ENCODE measurements at regions not wholly inside any gene's neighbourhood (a gene's known extent, or its start where the extent isn't known, plus 50 kb on each side); places are given as distances from the start of the nearest gene placed in this dataset.

- no peak for TF ChIP-seq CBX5 (IDR thresholded peaks at IDR 0.05; ENCODE audit: low read depth)
- TF ChIP-seq EZH2 (IDR thresholded peaks at IDR 0.05; ENCODE audit: borderline replicate concordance, control insufficient read depth, low read depth, low read length), result no peak
- TF ChIP-seq, protein P1, sequence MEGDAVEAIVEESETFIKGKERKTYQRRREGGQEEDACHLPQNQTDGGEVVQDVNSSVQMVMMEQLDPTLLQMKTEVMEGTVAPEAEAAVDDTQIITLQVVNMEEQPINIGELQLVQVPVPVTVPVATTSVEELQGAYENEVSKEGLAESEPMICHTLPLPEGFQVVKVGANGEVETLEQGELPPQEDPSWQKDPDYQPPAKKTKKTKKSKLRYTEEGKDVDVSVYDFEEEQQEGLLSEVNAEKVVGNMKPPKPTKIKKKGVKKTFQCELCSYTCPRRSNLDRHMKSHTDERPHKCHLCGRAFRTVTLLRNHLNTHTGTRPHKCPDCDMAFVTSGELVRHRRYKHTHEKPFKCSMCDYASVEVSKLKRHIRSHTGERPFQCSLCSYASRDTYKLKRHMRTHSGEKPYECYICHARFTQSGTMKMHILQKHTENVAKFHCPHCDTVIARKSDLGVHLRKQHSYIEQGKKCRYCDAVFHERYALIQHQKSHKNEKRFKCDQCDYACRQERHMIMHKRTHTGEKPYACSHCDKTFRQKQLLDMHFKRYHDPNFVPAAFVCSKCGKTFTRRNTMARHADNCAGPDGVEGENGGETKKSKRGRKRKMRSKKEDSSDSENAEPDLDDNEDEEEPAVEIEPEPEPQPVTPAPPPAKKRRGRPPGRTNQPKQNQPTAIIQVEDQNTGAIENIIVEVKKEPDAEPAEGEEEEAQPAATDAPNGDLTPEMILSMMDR (IDR thresholded peaks at IDR 0.05 in 2 of 3, conservative IDR thresholded peaks at IDR 0.05 in 1 of 3; ENCODE audit: control insufficient read depth in 2 of 3, extremely low read depth in 1 of 3, insufficient read depth in 1 of 3, low read depth in 3 of 3, low read length in 3 of 3), result no peak
- no peak for TF ChIP-seq NRF1 (conservative IDR thresholded peaks at IDR 0.05; ENCODE audit: low read depth, low read length)
- no peak for TF ChIP-seq NFYB (IDR thresholded peaks at IDR 0.05; ENCODE audit: insufficient read depth, low read depth, low read length)
- no peak for TF ChIP-seq LARP7 (IDR thresholded peaks at IDR 0.05)
- no peak for TF ChIP-seq SPI1 (IDR thresholded peaks at IDR 0.05; ENCODE audit: borderline replicate concordance, insufficient read depth, low read depth, low read length)
- TF ChIP-seq SMC3 (IDR thresholded peaks at IDR 0.05; ENCODE audit: borderline replicate concordance, low read length), result no peak
- TF ChIP-seq HSF1 (IDR thresholded peaks at IDR 0.05; ENCODE audit: low read depth, low read length), result no peak
- TF ChIP-seq STAT1 (conservative IDR thresholded peaks at IDR 0.05), result no peak
- no peak for TF ChIP-seq POLR2AphosphoS5 (IDR thresholded peaks at IDR 0.05; ENCODE audit: low read length)
- TF ChIP-seq EP300 (IDR thresholded peaks at IDR 0.05; ENCODE audit: borderline replicate concordance in 1 of 2, control insufficient read depth in 1 of 2, low read depth in 2 of 2, low read length in 2 of 2), result no peak
These were observed 607.1 kb downstream of the SOX5 start for GRCh38 chr12:23342407-23342806.
